Choroid plexus epithelial cell (primary cell): ENCODE measurements at regions not wholly inside any gene's neighbourhood (a gene's known extent, or its start where the extent isn't known, plus 50 kb on each side); places are given as distances from the start of the nearest gene placed in this dataset.

Experiments
- DNase-seq: peaks from one replicate; pipeline ENCODE4 v3.0.0-alpha.2; 2010; ENCODE audit warnings: low read depth
- H3K4me3 ChIP-seq: 2 replicates; pipeline ENCODE4 v1.5.1; 2011; ENCODE audit warnings: low read depth, mild to moderate bottlenecking, control low read depth, low read length, moderate library complexity
- CTCF ChIP-seq: conservative IDR thresholded peaks from 2 replicates; pipeline ENCODE4 v1.5.1; 2011; ENCODE audit warnings: low read depth, mild to moderate bottlenecking, control low read depth, inconsistent platforms, low read length, moderate library complexity

GRCh38 chr9:129393064-129393463 is 215.0 kb upstream of the IER5L start:
- no peak for DNase-seq
- no peak for TF ChIP-seq CTCF
- no peak overlapping the region for H3K4me3 ChIP-seq

GRCh38 chr9:129392093-129392541 is 214.1 kb upstream of the IER5L start:
- H3K4me3 ChIP-seq, result no peak overlapping the region
- TF ChIP-seq CTCF, result no peak

GRCh38 chr9:129391221-129391661 is 213.2 kb upstream of the IER5L start:
- H3K4me3 ChIP-seq, result no peak overlapping the region
- DNase-seq, result no peak
- no peak for TF ChIP-seq CTCF

More at GRCh38 chr9:129392093-129392541, 214.1 kb upstream of the IER5L start:
- no peak for DNase-seq

- no peak for TF ChIP-seq CTCF
- H3K4me3 ChIP-seq, result no peak overlapping the region
- DNase-seq, result no peak
Measured at GRCh38 chr9:129390541-129390940, 212.5 kb upstream of the IER5L start.

- no peak for TF ChIP-seq CTCF
- DNase-seq, result no peak
- H3K4me3 ChIP-seq, result no peak overlapping the region
Measured at GRCh38 chr9:129387822-129388221, 209.8 kb upstream of the IER5L start.

- no peak for TF ChIP-seq CTCF
- no peak for DNase-seq
- H3K4me3 ChIP-seq, result no peak overlapping the region
Measured at GRCh38 chr9:129386812-129387177, 208.7 kb upstream of the IER5L start.

GRCh38 chr9:129385211-129385934 is 207.3 kb upstream of the IER5L start:
- TF ChIP-seq CTCF, result no peak
- no peak overlapping the region for H3K4me3 ChIP-seq
- DNase-seq, result no peak
